ENCODE measurements at regions not wholly inside any gene's neighbourhood (a gene's known extent, or its start where the extent isn't known, plus 50 kb on each side); places are given as distances from the start of the nearest gene placed in this dataset.
"Not testable (repeated sequence)": the region's sequence is repeated elsewhere in the genome, so short reads cannot be mapped to it uniquely, and the experiment has no call there.

DNA sequence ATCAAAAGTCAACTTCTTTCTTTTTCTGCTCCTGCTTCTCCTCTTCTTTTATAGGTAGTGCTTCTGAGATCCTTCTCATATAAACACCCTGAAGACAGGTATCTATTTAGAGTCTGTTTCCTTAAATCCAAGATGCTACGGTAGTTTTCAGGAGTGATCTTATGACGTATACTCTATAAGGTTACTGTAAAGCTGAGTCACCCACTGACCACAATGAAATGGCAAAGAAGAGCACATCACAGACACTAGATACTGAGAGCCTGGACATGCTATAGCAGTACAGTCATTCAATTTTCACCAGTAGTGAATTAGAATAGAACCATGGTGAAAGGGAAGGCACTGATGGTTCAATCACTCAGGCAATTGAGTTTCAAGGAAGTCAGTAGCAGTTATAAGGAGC, 412.5 kb downstream of the ADAM29 start:
- DNase-seq (ENCODE audit: unreplicated experiment): peak; percentile 73
- H3K4me1 Mint-ChIP-seq (ENCODE audit: insufficient read depth, unreplicated experiment): peaks cover 8% of the 10 kb centered on the region
- no peaks in the 10 kb centered on the region for H3K36me3 Mint-ChIP-seq (ENCODE audit: insufficient read depth, unreplicated experiment)
- intact Hi-C loops (cut with micrococcal nuclease): loop anchor here (1.0 kb wide), 1 partner anchor 89 kb away; no protein-coding TSS in a partner anchor
- CTCF ChIA-PET: interaction anchor here (0.6 kb wide), 2 partner anchors 100 to 211 kb away, joined by 3 read pairs; no protein-coding TSS in a partner anchor
- BruUV-seq (replicated peaks): no TSS peak
- no peaks in the 10 kb centered on the region for H3K27me3 Mint-ChIP-seq (ENCODE audit: insufficient read depth, unreplicated experiment)
- POLR2A ChIA-PET: no interaction called here
- no peak overlapping the region for H3K4me3 Mint-ChIP-seq (ENCODE audit: unreplicated experiment)
- H3K9me3 Mint-ChIP-seq (ENCODE audit: unreplicated experiment): no peaks in the 10 kb centered on the region
- H3K27ac Mint-ChIP-seq (ENCODE audit: low read depth, unreplicated experiment): no peak overlapping the region
- TF ChIP-seq, protein P1, sequence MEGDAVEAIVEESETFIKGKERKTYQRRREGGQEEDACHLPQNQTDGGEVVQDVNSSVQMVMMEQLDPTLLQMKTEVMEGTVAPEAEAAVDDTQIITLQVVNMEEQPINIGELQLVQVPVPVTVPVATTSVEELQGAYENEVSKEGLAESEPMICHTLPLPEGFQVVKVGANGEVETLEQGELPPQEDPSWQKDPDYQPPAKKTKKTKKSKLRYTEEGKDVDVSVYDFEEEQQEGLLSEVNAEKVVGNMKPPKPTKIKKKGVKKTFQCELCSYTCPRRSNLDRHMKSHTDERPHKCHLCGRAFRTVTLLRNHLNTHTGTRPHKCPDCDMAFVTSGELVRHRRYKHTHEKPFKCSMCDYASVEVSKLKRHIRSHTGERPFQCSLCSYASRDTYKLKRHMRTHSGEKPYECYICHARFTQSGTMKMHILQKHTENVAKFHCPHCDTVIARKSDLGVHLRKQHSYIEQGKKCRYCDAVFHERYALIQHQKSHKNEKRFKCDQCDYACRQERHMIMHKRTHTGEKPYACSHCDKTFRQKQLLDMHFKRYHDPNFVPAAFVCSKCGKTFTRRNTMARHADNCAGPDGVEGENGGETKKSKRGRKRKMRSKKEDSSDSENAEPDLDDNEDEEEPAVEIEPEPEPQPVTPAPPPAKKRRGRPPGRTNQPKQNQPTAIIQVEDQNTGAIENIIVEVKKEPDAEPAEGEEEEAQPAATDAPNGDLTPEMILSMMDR (IDR thresholded peaks at IDR 0.05; ENCODE audit: unreplicated experiment): no peak

DNA sequence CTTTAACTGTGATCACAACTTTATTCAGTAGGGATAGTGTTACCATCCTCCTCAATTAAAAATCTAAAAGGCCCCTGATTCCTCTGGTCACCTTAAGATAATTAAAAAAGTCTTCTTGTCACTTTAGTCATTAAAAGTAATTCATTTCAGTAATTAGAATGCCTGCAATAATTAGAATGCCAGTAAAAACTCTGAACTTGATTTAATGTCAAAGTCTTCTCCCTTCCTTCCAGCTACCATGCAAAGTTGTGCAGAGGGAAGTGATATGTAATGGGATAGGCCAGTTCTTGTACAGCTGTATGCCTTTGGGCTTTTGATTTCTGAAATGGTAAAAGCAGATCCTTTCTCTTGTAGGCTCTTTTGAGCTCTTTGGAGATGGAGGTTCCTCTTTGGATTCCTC, 417.2 kb downstream of the ADAM29 start:
- no peak for DNase-seq (ENCODE audit: unreplicated experiment)
- intact Hi-C loops (cut with micrococcal nuclease): no loop called here
- TF ChIP-seq, protein P1 (IDR thresholded peaks at IDR 0.05; ENCODE audit: unreplicated experiment): no peak
- no peaks in the 10 kb centered on the region for H3K27me3 Mint-ChIP-seq (ENCODE audit: insufficient read depth, unreplicated experiment)
- ChIA-PET CTCF (no interaction called here), POLR2A (no interaction called here)
- H3K36me3 Mint-ChIP-seq (ENCODE audit: insufficient read depth, unreplicated experiment): no peaks in the 10 kb centered on the region
- no peak overlapping the region for H3K27ac Mint-ChIP-seq (ENCODE audit: low read depth, unreplicated experiment)
- peaks cover 8% of the 10 kb centered on the region for H3K4me1 Mint-ChIP-seq (ENCODE audit: insufficient read depth, unreplicated experiment)
- no peaks in the 10 kb centered on the region for H3K9me3 Mint-ChIP-seq (ENCODE audit: unreplicated experiment)
- H3K4me3 Mint-ChIP-seq (ENCODE audit: unreplicated experiment): no peak overlapping the region
- BruUV-seq (replicated peaks): no TSS peak

DNA sequence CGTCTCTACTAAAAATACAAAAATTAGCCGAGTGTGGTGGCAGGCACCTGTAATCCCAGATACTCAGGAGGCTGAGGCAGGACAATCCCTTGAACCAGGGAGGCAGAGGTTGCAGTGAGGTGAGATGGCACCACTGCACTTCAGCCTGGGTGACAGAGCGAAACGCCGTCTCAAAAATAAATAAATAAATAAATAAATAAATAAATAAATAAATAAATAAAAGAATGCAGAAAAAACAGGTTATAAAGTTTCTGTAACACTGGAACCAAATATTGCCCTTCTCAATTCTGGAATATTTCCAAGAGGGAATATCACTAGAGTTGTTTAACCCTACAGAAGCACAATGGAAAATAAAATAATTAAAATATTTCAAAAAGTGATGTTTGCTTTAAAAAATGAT, 418.4 kb downstream of the ADAM29 start:
- H3K27ac Mint-ChIP-seq (ENCODE audit: low read depth, unreplicated experiment); H3K4me3 Mint-ChIP-seq (ENCODE audit: unreplicated experiment); H3K4me1 Mint-ChIP-seq (ENCODE audit: insufficient read depth, unreplicated experiment); BruUV-seq (replicated peaks); POLR2A ChIA-PET; H3K9me3 Mint-ChIP-seq (ENCODE audit: unreplicated experiment); intact Hi-C loops (cut with micrococcal nuclease); H3K27me3 Mint-ChIP-seq (ENCODE audit: insufficient read depth, unreplicated experiment); DNase-seq (ENCODE audit: unreplicated experiment); H3K36me3 Mint-ChIP-seq (ENCODE audit: insufficient read depth, unreplicated experiment): not testable (repeated sequence)
- CTCF ChIA-PET: interaction anchor here (0.6 to 1.2 kb wide), 2 partner anchors 14 to 378 kb away, joined by 3 to 5 read pairs; no protein-coding TSS in a partner anchor

DNA sequence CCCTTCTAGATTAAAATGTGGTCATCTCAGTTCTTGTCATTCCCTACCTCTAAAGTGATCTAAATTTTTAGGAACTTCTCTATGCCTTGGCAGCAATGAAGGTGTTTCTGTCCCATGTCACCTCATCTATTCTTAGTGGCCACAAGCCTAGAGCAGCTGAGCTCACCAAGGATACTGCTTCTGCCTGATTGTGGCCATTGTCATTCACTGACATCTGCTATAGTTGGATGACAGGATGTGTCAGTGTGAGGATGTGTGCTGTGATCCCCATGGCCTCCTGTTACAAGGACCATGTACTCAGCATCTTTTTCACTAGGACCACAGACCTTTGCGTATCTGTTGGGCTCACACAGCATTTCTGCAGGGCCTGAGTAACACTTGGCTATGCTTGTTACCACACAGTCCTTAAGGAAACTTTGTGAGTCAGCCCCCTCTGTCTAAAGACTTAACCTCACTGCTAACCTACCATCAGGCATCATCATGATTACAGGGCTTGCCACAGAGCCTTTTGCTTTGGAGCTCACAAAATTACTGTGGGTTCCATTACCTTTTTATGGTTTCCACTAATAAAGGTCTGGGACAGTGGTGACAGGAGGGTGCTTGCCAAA, 421.0 kb downstream of the ADAM29 start:
- no peak overlapping the region for H3K27ac Mint-ChIP-seq (ENCODE audit: low read depth, unreplicated experiment)
- H3K36me3 Mint-ChIP-seq (ENCODE audit: insufficient read depth, unreplicated experiment): no peaks in the 10 kb centered on the region
- H3K4me3 Mint-ChIP-seq (ENCODE audit: unreplicated experiment): no peak overlapping the region
- no peaks in the 10 kb centered on the region for H3K4me1 Mint-ChIP-seq (ENCODE audit: insufficient read depth, unreplicated experiment)
- BruUV-seq (replicated peaks): no TSS peak
- TF ChIP-seq, protein P1 (IDR thresholded peaks at IDR 0.05; ENCODE audit: unreplicated experiment): no peak
- no peaks in the 10 kb centered on the region for H3K27me3 Mint-ChIP-seq (ENCODE audit: insufficient read depth, unreplicated experiment)
- intact Hi-C loops (cut with micrococcal nuclease): no loop called here
- peak; percentile 9 for DNase-seq (ENCODE audit: unreplicated experiment)
- POLR2A ChIA-PET: interaction anchor here (0.6 kb wide), 1 partner anchor 255 kb away, joined by 3 read pairs; no protein-coding TSS in a partner anchor
- CTCF ChIA-PET: interaction anchor here (0.6 kb wide), 1 partner anchor 565 kb away, joined by 3 read pairs; no protein-coding TSS in a partner anchor
- H3K9me3 Mint-ChIP-seq (ENCODE audit: unreplicated experiment): peaks cover 6% of the 10 kb centered on the region
